Pancreas (tissue), 10 donors: ENCODE measurements at regions not wholly inside any gene's neighbourhood (a gene's known extent, or its start where the extent isn't known, plus 50 kb on each side); places are given as distances from the start of the nearest gene placed in this dataset.

Experiments
- ATAC-seq, 4 donors: fragments of 200-7000 bp; cut with Tn5 transposase; one replicate each; pipeline versions ENCODE4 v1.8.0 to v1.9.1; 2020; ENCODE audit warnings: mild to moderate bottlenecking in 4 of 4, moderate library complexity in 4 of 4
- DNase-seq, 6 donors: peaks; one replicate each; pipeline ENCODE4 v3.0.0-alpha.2; 2020
- FAIRE-seq: peaks from 2 replicates; lab custom pipeline; 2012; peaks lifted over from hg19 to GRCh38; lab: Jason Lieb, UNC
- H3K27ac ChIP-seq, 4 donors: fragments of 200-600 bp; sonication (generic); 1 replicate in 3 of 4; 2 replicates in 1 of 4; pipeline versions ENCODE4 v1.5.0 to v1.8.0; 2020
- H3K27me3 ChIP-seq, 4 donors: fragments of 200-600 bp; one replicate each; pipeline ENCODE4 v1.8.0; 2021
- H3K36me3 ChIP-seq, 3 donors: fragments of 200-600 bp; sonication (generic) in 1 of 3; one replicate each; pipeline versions ENCODE4 v1.5.0 to v1.8.0; 2020 to 2021
- H3K4me1 ChIP-seq, 3 donors: fragments of 200-600 bp; one replicate each; pipeline ENCODE4 v1.8.0; 2021
- H3K4me3 ChIP-seq, 4 donors: fragments of 200-600 bp; sonication (generic) in 2 of 4; one replicate each; pipeline versions ENCODE4 v1.5.0 to v1.8.0; 2020 to 2021
- H3K9me3 ChIP-seq, 4 donors: fragments of 200-600 bp; one replicate each; pipeline ENCODE4 v1.8.0; 2021
- CTCF ChIP-seq, 4 donors: fragments of 200-600 bp; sonication (generic) in 3 of 4; IDR thresholded peaks; one replicate each; pipeline versions ENCODE4 v1.5.0 to v1.8.0; 2021; ENCODE audit warnings: antibody characterized with exemption in 4 of 4
- WGBS, 2 donors: extraction: QIAGEN DNeasy Blood & Tissue Kit; methylation state at CpG; one replicate each; pipeline ENCODE4 v1.1.7; 2013; 5-methylcytosine and 5-hydroxymethylcytosine counted together
- intact Hi-C, 3 donors: fragments of 100-400 bp; cut with DNase I; formaldehyde crosslinking; loops; one replicate each; pipeline versions ENCODE4 v1.11.1 to v1.14.2; 2022
- donor health status: healthy with polysubstance abuse.
- donor health status: DM: no; HTN: no; CAD: no; lungs with moderate emphysema.
- donor health status: DM: no; HTN: no; CAD: no.
- donor health status: control.
- donor health status: control.
- donor health status: Bipolar disorder and iron deficiency.
- donor health status: DM: yes; HTN: yes; CAD: no.
- donor health status: DM: no; HTN: no; CAD: no.
- donor health status: DM: no; HTN: no; CAD: no.
- donor health status: DM: yes; HTN: yes; CAD: no.

GRCh38 chr12:114846771-114847170 lies 162.8 kb upstream of the TBX3 start:
- no peak for DNase-seq
- FAIRE-seq, result no peak
- Histone ChIP-seq H3K27ac (no peak overlapping the region), H3K4me1 (no peaks in the 10 kb centered on the region), H3K9me3 (no peaks in the 10 kb centered on the region), H3K36me3 (no peaks in the 10 kb centered on the region), H3K27me3 (no peaks in the 10 kb centered on the region), H3K4me3 (no peak overlapping the region)
- WGBS, 2 donors, result 46 to 50% methylated on average over 8 of the region's 8 CpGs
- no peak for ATAC-seq
- intact Hi-C loops, result no loop called here
- TF ChIP-seq CTCF (IDR thresholded peaks at IDR 0.05), result no peak

GRCh38 chr12:114841557-114842251 lies 157.7 kb upstream of the TBX3 start:
- H3K27ac ChIP-seq, result no peak overlapping the region
- TF ChIP-seq CTCF (IDR thresholded peaks at IDR 0.05), result no peak
- 47 to 49% methylated on average over 5 of the region's 5 CpGs for whole genome bisulfite sequencing, 2 donors
- H3K9me3 ChIP-seq, result no peaks in the 10 kb centered on the region
- intact Hi-C loops, result no loop called here
- no peaks in the 10 kb centered on the region for H3K27me3 ChIP-seq
- no peaks in the 10 kb centered on the region for H3K4me1 ChIP-seq
- no peak for FAIRE-seq
- ATAC-seq, result no peak
- no peak overlapping the region for H3K4me3 ChIP-seq
- no peak for DNase-seq
- no peaks in the 10 kb centered on the region for H3K36me3 ChIP-seq

- ATAC-seq (no peak), DNase-seq (no peak), FAIRE-seq (no peak)
- no peak for TF ChIP-seq CTCF (IDR thresholded peaks at IDR 0.05)
- H3K36me3 ChIP-seq, result no peaks in the 10 kb centered on the region
- H3K27me3 ChIP-seq, result no peaks in the 10 kb centered on the region
- no peak overlapping the region for H3K4me3 ChIP-seq
- H3K9me3 ChIP-seq, result no peaks in the 10 kb centered on the region
- 76 to 77% methylated on average over 9 of the region's 9 CpGs for WGBS, 2 donors
- no peak overlapping the region for H3K27ac ChIP-seq
- no peaks in the 10 kb centered on the region for H3K4me1 ChIP-seq
- intact Hi-C loops, result no loop called here
Observed at GRCh38 chr12:114838480-114838879, 154.5 kb upstream of the TBX3 start.

GRCh38 chr12:114836609-114837008 lies 152.6 kb upstream of the TBX3 start:
- Histone ChIP-seq H3K9me3 (no peaks in the 10 kb centered on the region), H3K27me3 (no peaks in the 10 kb centered on the region), H3K4me3 (no peak overlapping the region), H3K36me3 (no peaks in the 10 kb centered on the region), H3K27ac (no peak overlapping the region), H3K4me1 (no peaks in the 10 kb centered on the region)
- FAIRE-seq, result no peak
- no peak for DNase-seq
- ATAC-seq, result no peak
- intact Hi-C loops, result no loop called here
- WGBS, 2 donors, result 78 to 92% methylated on average over 3 of the region's 3 CpGs
- TF ChIP-seq CTCF (IDR thresholded peaks at IDR 0.05), result no peak

- WGBS, 2 donors, result 45 to 64% methylated on average over 2 of the region's 2 CpGs
- intact Hi-C loops, result no loop called here
- FAIRE-seq (no peak), DNase-seq (no peak), ATAC-seq (no peak)
- no peaks in the 10 kb centered on the region for H3K27me3 ChIP-seq
- no peak overlapping the region for H3K27ac ChIP-seq
- no peak for TF ChIP-seq CTCF (IDR thresholded peaks at IDR 0.05)
- no peak overlapping the region for H3K4me3 ChIP-seq
- H3K36me3 ChIP-seq, result no peaks in the 10 kb centered on the region
- H3K9me3 ChIP-seq, result no peaks in the 10 kb centered on the region
- no peaks in the 10 kb centered on the region for H3K4me1 ChIP-seq
Observed at GRCh38 chr12:114835031-114835430, 151.1 kb upstream of the TBX3 start.
